NB4 (cell line): ENCODE measurements at regions not wholly inside any gene's neighbourhood (a gene's known extent, or its start where the extent isn't known, plus 50 kb on each side); places are given as distances from the start of the nearest gene placed in this dataset.

Source experiments
- DNase-seq: peaks from one replicate; pipeline ENCODE4 v3.0.0; 2010; ENCODE audit warnings: low read depth
- H3K4me3 ChIP-seq: one replicate; pipeline ENCODE4 v1.5.1; 2011; ENCODE audit warnings: mild to moderate bottlenecking, low read depth, low read length, moderate library complexity
- CTCF ChIP-seq: IDR thresholded peaks from one replicate; pipeline ENCODE4 v1.5.1; 2012; ENCODE audit warnings: low read depth, low read length
- MAX ChIP-seq: IDR thresholded peaks from 2 replicates; pipeline ENCODE4 v1.6.1; 2011; ENCODE audit warnings: low read depth, low read length
- MYC ChIP-seq: IDR thresholded peaks from 2 replicates; pipeline ENCODE4 v1.6.1; 2011; ENCODE audit warnings: low read depth, low read length
- POLR2A ChIP-seq: IDR thresholded peaks from 2 replicates; pipeline ENCODE4 v1.6.1; 2011; ENCODE audit warnings: mild to moderate bottlenecking; ENCODE audit not compliant: insufficient read length; ENCODE audit errors: extremely low read depth

- H3K4me3 ChIP-seq: no peak overlapping the region
Observed at GRCh38 chr3:126257984-126258383, 77.6 kb upstream of the ALDH1L1 start.

GRCh38 chr3:126257174-126257573, 76.8 kb upstream of the ALDH1L1 start:
- TF ChIP-seq MAX: no peak
- TF ChIP-seq POLR2A: no peak
- no peak for TF ChIP-seq MYC
- no peak for TF ChIP-seq CTCF
- H3K4me3 ChIP-seq: no peak overlapping the region
- no peak for DNase-seq

More at GRCh38 chr3:126257984-126258383, 77.6 kb upstream of the ALDH1L1 start:
- no peak for DNase-seq
- TF ChIP-seq CTCF: no peak
- TF ChIP-seq POLR2A: no peak
- TF ChIP-seq MYC: no peak
- no peak for TF ChIP-seq MAX

GRCh38 chr3:126256251-126256650, 75.9 kb upstream of the ALDH1L1 start:
- H3K4me3 ChIP-seq: no peak overlapping the region
- TF ChIP-seq CTCF: no peak
- TF ChIP-seq POLR2A: no peak
- TF ChIP-seq MYC: no peak
- no peak for TF ChIP-seq MAX
- DNase-seq: no peak

- H3K4me3 ChIP-seq: no peak overlapping the region
- DNase-seq: no peak
- TF ChIP-seq CTCF (no peak), MYC (no peak), MAX (no peak), POLR2A (no peak)
Observed at GRCh38 chr3:126253072-126253471, 72.7 kb upstream of the ALDH1L1 start.

GRCh38 chr3:126252373-126252772, 72.0 kb upstream of the ALDH1L1 start:
- TF ChIP-seq MYC (no peak), MAX (no peak), CTCF (no peak), POLR2A (no peak)
- DNase-seq: no peak
- H3K4me3 ChIP-seq: no peak overlapping the region
